Gastrocnemius medialis (tissue), 4 donors: ENCODE measurements at regions not wholly inside any gene's neighbourhood (a gene's known extent, or its start where the extent isn't known, plus 50 kb on each side); places are given as distances from the start of the nearest gene placed in this dataset.

Experiments used
- ATAC-seq, 2 donors: fragments of 150-250 bp; one replicate each; pipeline ENCODE4 v1.9.1; 2016
- DNase-seq, 2 donors: peaks; one replicate each; pipeline ENCODE4 v3.0.0-alpha.2; 2019
- H3K27ac ChIP-seq, 4 donors: fragments of 200-600 bp; sonication (generic); 1 replicate in 1 of 4; 2 replicates in 3 of 4; pipeline ENCODE4 v1.5.1; 2016 to 2018; ENCODE audit warnings: mild to moderate bottlenecking in 2 of 4, moderate library complexity in 1 of 4
- H3K27me3 ChIP-seq, 3 donors: fragments of 200-600 bp; sonication (generic) in 2 of 3; 1 replicate in 1 of 3; 2 replicates in 2 of 3; pipeline versions ENCODE4 v1.5.1 to v1.6.0; 2016 to 2019; ENCODE audit warnings: mild to moderate bottlenecking in 1 of 3, moderate library complexity in 1 of 3
- H3K36me3 ChIP-seq, 2 donors: fragments of 200-600 bp; sonication (generic) in 1 of 2; one replicate each; pipeline ENCODE4 v1.5.1; 2017 to 2018
- H3K4me1 ChIP-seq, 2 donors: fragments of 200-600 bp; sonication (generic) in 1 of 2; one replicate each; pipeline ENCODE4 v1.5.1; 2016 to 2017; ENCODE audit warnings: mild to moderate bottlenecking in 2 of 2
- H3K4me3 ChIP-seq, 4 donors: fragments of 200-600 bp; sonication (generic) in 3 of 4; 1 replicate in 1 of 4; 2 replicates in 3 of 4; pipeline ENCODE4 v1.5.1; 2016 to 2019; ENCODE audit warnings: mild to moderate bottlenecking in 2 of 4
- H3K9me3 ChIP-seq, 3 donors: fragments of 200-600 bp; sonication (generic) in 2 of 3; 1 replicate in 1 of 3; 2 replicates in 2 of 3; pipeline ENCODE4 v1.5.1; 2016 to 2019
- CTCF ChIP-seq, 5 experiments: fragments of 450-650 bp in 3 of 5; fragments of 200-600 bp in 2 of 5; sonication (generic) in 2 of 5; IDR thresholded peaks in 4 of 5; conservative IDR thresholded peaks in 1 of 5; 1 replicate in 4 of 5; 2 replicates in 1 of 5; pipeline ENCODE4 v1.5.1; 2016 to 2019; ENCODE audit warnings: antibody characterized with exemption in 5 of 5, mild to moderate bottlenecking in 3 of 5, moderate library complexity in 3 of 5
- POLR2A ChIP-seq, 2 donors: fragments of 450-650 bp; IDR thresholded peaks; one replicate each; pipeline ENCODE4 v1.6.1; 2017; ENCODE audit warnings: antibody characterized with exemption in 2 of 2, mild to moderate bottlenecking in 2 of 2, moderate library complexity in 2 of 2
- in situ Hi-C, 4 donors: fragments of 200-750 bp; cut with MboI; loops; one replicate each; pipeline versions ENCODE4 v1.15.0 to v1.8.0; 2017; ENCODE audit warnings: low sequenced_read_pairs in 4 of 4
- intact Hi-C: fragments of 100-400 bp; cut with DNase I; formaldehyde crosslinking; loops from one replicate; pipeline ENCODE4 v1.15.1; 2023; ENCODE audit warnings: low total_unique reads

DNA sequence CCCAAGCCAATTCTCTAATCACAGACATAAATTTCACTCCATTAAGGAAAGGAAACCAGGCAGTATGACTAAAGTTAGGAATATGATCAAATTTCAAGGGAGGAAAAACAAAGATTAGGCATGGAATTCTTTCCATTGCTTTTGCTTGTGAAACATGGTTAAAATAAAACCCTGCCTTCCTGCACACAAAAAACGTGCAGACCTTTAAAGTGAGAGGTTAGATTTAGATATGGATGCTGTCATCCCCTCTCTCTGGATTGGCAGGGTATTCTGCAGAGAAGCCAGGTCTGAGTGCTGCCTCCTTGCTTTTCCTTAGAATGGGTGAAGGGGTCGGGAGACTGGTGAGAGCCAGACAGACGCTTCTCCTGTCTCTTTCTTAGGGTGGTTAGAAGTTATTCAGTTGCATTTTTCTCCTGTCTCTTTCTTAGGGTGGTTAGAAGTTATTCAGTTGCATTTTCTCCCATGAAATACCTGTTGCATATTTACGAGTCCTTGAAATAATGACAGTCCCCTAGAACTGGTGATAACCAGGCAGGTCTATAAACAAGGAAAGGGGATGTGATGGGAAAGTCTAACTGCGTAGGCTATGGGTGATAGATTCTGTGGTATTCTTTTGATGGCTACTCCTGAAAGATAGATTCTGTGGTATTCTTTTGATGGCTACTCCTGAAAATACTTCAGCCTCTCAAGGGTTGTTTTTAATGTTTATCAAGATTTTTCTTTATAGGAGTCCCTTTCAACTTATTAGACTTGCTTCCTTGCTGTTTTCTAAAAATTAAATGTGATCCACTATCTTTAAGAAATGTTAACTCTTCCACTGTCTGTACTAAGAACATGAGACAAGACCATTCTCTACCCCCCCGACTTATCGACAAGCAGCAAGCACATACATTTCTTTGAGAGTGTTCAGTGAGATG lies 163.6 kb downstream of the SPRY1 start:
- DNase-seq (no peak), ATAC-seq (no peak)
- in situ Hi-C loops, result loop anchor here (10.0 to 25.0 kb wide), 3 partner anchors 95 to 552 kb away; no protein-coding TSS in a partner anchor
- Histone ChIP-seq H3K4me3 (no peak overlapping the region), H3K4me1 (peaks cover 9 to 11% of the 10 kb centered on the region in 2 donors), H3K36me3 (no peaks in the 10 kb centered on the region), H3K9me3 (no peaks in the 10 kb centered on the region), H3K27ac (no peak overlapping the region), H3K27me3 (no peaks in the 10 kb centered on the region)
- TF ChIP-seq CTCF (IDR thresholded peaks at IDR 0.05 in 4 of 5, conservative IDR thresholded peaks at IDR 0.05 in 1 of 5) (no peak), POLR2A (IDR thresholded peaks at IDR 0.05) (no peak)
- intact Hi-C loops, result loop anchor here (5.0 kb wide), 3 partner anchors 53 to 458 kb away; no protein-coding TSS in a partner anchor

- in situ Hi-C loops, result loop anchor here (10.0 to 25.0 kb wide), 3 partner anchors 93 to 551 kb away; no protein-coding TSS in a partner anchor
- Histone ChIP-seq H3K27ac (no peak overlapping the region), H3K4me1 (no peaks in the 10 kb centered on the region), H3K4me3 (no peak overlapping the region), H3K9me3 (no peaks in the 10 kb centered on the region), H3K36me3 (no peaks in the 10 kb centered on the region), H3K27me3 (no peaks in the 10 kb centered on the region)
- no peak for TF ChIP-seq POLR2A (IDR thresholded peaks at IDR 0.05)
- TF ChIP-seq CTCF (IDR thresholded peaks at IDR 0.05 in 4 of 5, conservative IDR thresholded peaks at IDR 0.05 in 1 of 5), result no peak
- ATAC-seq (no peak), DNase-seq (no peak)
- intact Hi-C loops, result loop anchor here (5.0 kb wide), 2 partner anchors 101 to 459 kb away; no protein-coding TSS in a partner anchor
These were observed 164.9 kb downstream of the SPRY1 start for GRCh38 chr4:123561525-123561924.

- Histone ChIP-seq H3K27ac (no peak overlapping the region), H3K4me1 (no peaks in the 10 kb centered on the region), H3K27me3 (no peaks in the 10 kb centered on the region), H3K4me3 (no peak overlapping the region), H3K9me3 (no peaks in the 10 kb centered on the region), H3K36me3 (no peaks in the 10 kb centered on the region)
- in situ Hi-C loops, result loop anchor here (10.0 to 25.0 kb wide), 3 partner anchors 92 to 549 kb away; no protein-coding TSS in a partner anchor
- no peak for ATAC-seq
- TF ChIP-seq CTCF (IDR thresholded peaks at IDR 0.05 in 4 of 5, conservative IDR thresholded peaks at IDR 0.05 in 1 of 5) (no peak), POLR2A (IDR thresholded peaks at IDR 0.05) (no peak)
- intact Hi-C loops, result loop anchor here (5.0 kb wide), 2 partner anchors 99 to 461 kb away; no protein-coding TSS in a partner anchor
- no peak for DNase-seq
These were observed 166.6 kb downstream of the SPRY1 start for GRCh38 chr4:123562994-123563750.

DNA sequence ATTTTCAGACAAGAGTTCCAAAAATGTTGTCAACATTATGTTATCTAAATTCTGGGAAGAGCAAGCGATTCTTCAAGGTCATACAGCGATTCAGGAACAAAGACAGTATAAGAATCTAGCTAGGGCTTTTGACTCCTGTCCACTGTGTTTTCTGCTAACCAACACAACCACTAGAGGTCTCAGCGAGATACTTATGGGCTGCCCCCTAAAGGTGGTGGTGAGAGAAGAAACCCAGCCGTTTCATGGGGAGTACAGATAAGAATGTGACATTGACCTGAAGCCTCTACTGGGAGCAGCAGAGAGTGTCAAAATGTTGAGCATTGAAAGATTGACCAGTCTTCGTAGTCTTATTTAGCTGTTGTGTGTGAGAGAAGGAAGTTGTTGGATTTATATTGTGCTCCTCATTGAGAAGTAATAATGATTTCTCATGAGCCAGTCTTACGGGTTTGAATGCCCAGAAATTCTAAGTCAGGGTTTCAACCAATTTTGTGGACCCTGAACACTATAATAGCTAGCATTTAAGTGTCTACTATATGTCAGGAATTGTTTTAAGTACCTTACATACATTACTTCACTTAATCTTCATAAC lies 168.3 kb downstream of the SPRY1 start:
- no peaks in the 10 kb centered on the region for H3K27me3 ChIP-seq
- intact Hi-C loops, result loop anchor here (5.0 kb wide), 2 partner anchors 97 to 463 kb away; no protein-coding TSS in a partner anchor
- in situ Hi-C loops, result loop anchor here (10.0 to 25.0 kb wide), 3 partner anchors 90 to 547 kb away; no protein-coding TSS in a partner anchor

More for the DNA sequence above, 168.3 kb downstream of the SPRY1 start:
- DNase-seq, result peak; percentile 15 to 23
- Histone ChIP-seq H3K27ac (no peak overlapping the region), H3K36me3 (no peaks in the 10 kb centered on the region), H3K9me3 (no peaks in the 10 kb centered on the region), H3K4me3 (no peak overlapping the region), H3K4me1 (no peaks in the 10 kb centered on the region)
- ATAC-seq, result peak; percentile 93 to 95
- TF ChIP-seq CTCF (IDR thresholded peaks at IDR 0.05 in 4 of 5, conservative IDR thresholded peaks at IDR 0.05 in 1 of 5), result peak; percentile 63 to 84 (median 70)
- TF ChIP-seq POLR2A (IDR thresholded peaks at IDR 0.05), result no peak
